ENCODE measurements at regions not wholly inside any gene's neighbourhood (a gene's known extent, or its start where the extent isn't known, plus 50 kb on each side); places are given as distances from the start of the nearest gene placed in this dataset.
"Not testable (repeated sequence)": the region's sequence is repeated elsewhere in the genome, so short reads cannot be mapped to it uniquely, and the experiment has no call there.

DNA sequence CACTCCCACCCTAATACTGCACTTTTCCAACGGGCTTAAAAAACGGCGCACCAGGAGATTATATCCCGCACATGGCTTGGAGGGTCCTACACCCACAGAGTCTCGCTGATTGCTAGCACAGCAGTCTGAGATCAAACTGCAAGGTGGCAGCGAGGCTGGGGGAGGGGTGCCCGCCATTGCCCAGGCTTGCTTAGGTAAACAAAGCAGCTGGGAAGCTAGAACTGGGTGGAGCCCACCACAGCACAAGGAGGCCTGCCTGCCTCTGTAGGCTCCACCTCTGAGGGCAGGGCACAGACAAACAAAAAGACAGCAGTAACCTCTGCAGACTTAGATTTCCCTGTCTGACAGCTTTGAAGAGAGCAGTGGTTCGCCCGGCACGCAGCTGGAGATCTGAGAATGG lies 88.5 kb downstream of the MTX3 start:
- TF ChIP-seq POLR2AphosphoS5 (IDR thresholded peaks at IDR 0.05; ENCODE audit: low read depth, low read length); POLR2A (IDR thresholded peaks at IDR 0.05; ENCODE audit: low read depth, low read length); TAF1 (IDR thresholded peaks at IDR 0.05; ENCODE audit: borderline replicate concordance, low read depth, low read length): not testable (repeated sequence)

All from GM12892 (cell line).